Calu3 (cell line): ENCODE measurements at regions not wholly inside any gene's neighbourhood (a gene's known extent, or its start where the extent isn't known, plus 50 kb on each side); places are given as distances from the start of the nearest gene placed in this dataset.

Source experiments
- BruUV-seq: library from RNA; stranded (reverse); fragments of 400-500 nt; replicated peaks from 2 replicates; lab custom pipeline; 2021; lab: Mats Ljungman, UMichigan
- CTCF ChIA-PET: fragments of 300-600 bp; sonication (Branson Sonifier 250); formaldehyde crosslinking; loops from one replicate; lab custom pipeline; 2022; ENCODE audit warnings: antibody characterized with exemption; lab: Charles Lee
- DNase-seq: peaks from one replicate; pipeline ENCODE4 v3.0.0; 2022
- H3K27ac Mint-ChIP-seq: one replicate; pipeline ENCODE4 v1.8.0; 2022; ENCODE audit warnings: mixed read lengths; ENCODE audit not compliant: unreplicated experiment
- H3K27me3 Mint-ChIP-seq: one replicate; pipeline ENCODE4 v1.8.0; 2022; ENCODE audit warnings: mixed read lengths; ENCODE audit not compliant: unreplicated experiment
- H3K36me3 Mint-ChIP-seq: one replicate; pipeline ENCODE4 v1.8.0; 2022; ENCODE audit warnings: mild to moderate bottlenecking, moderate library complexity, mixed read lengths; ENCODE audit not compliant: insufficient read depth, unreplicated experiment
- H3K4me1 Mint-ChIP-seq: one replicate; pipeline ENCODE4 v1.8.0; 2022; ENCODE audit warnings: mild to moderate bottlenecking, low read depth, mixed read lengths; ENCODE audit not compliant: unreplicated experiment
- H3K4me3 Mint-ChIP-seq: one replicate; pipeline ENCODE4 v1.8.0; 2022; ENCODE audit warnings: mild to moderate bottlenecking, low read depth, moderate library complexity, mixed read lengths; ENCODE audit not compliant: unreplicated experiment
- H3K9me3 Mint-ChIP-seq: one replicate; pipeline ENCODE4 v1.8.0; 2022; ENCODE audit warnings: low read depth, mixed read lengths; ENCODE audit not compliant: unreplicated experiment
- CTCF ChIP-seq: fragments of 200-600 bp; IDR thresholded peaks from one replicate; pipeline ENCODE4 v1.8.0; 2022; ENCODE audit warnings: antibody characterized with exemption; ENCODE audit not compliant: unreplicated experiment
- intact Hi-C: fragments of 100-400 bp; cut with micrococcal nuclease; formaldehyde crosslinking; loops from one replicate; pipeline ENCODE4 v1.10.0; 2022; ENCODE audit not compliant: unreplicated experiment

GRCh38 chr13:72657379-72657778 is 70.0 kb downstream of the MZT1 start:
- Mint-ChIP-seq H3K36me3 (no peaks in the 10 kb centered on the region), H3K27me3 (no peaks in the 10 kb centered on the region), H3K9me3 (no peaks in the 10 kb centered on the region), H3K4me3 (no peak overlapping the region), H3K4me1 (no peaks in the 10 kb centered on the region), H3K27ac (no peak overlapping the region)
- DNase-seq: no peak
- TF ChIP-seq CTCF: no peak
- no TSS peak for BruUV-seq
- CTCF ChIA-PET: no interaction called here
- intact Hi-C loops: no loop called here

DNA sequence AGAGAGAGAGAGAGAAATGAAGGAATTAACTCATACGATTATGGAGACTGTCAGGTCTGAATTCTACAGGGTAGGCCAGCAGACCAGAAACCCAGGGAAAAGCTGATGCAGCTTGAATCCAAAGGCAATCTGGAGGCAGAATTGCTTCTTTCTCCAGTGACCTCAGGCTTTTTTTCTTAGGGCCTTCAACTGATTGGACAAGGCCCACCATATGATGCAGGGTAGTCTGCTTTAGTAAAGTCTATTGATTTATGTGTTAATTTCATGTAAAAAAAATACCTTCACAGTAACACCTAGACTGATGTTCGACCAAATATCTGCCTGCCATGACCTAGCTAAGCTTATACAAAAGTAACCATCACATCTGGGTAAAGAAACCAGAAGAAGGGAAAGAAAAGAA is 71.1 kb downstream of the MZT1 start:
- H3K27me3 Mint-ChIP-seq: no peaks in the 10 kb centered on the region
- H3K9me3 Mint-ChIP-seq: no peaks in the 10 kb centered on the region
- no peak overlapping the region for H3K4me3 Mint-ChIP-seq
- H3K36me3 Mint-ChIP-seq: no peaks in the 10 kb centered on the region
- no TSS peak for BruUV-seq
- DNase-seq: no peak
- intact Hi-C loops: no loop called here
- no peak for TF ChIP-seq CTCF
- no peak overlapping the region for H3K27ac Mint-ChIP-seq
- H3K4me1 Mint-ChIP-seq: no peaks in the 10 kb centered on the region
- CTCF ChIA-PET: no interaction called here

- H3K27me3 Mint-ChIP-seq: no peaks in the 10 kb centered on the region
- no peak overlapping the region for H3K4me3 Mint-ChIP-seq
- TF ChIP-seq CTCF: no peak
- no peaks in the 10 kb centered on the region for H3K36me3 Mint-ChIP-seq
- no peak for DNase-seq
- H3K9me3 Mint-ChIP-seq: no peaks in the 10 kb centered on the region
- H3K4me1 Mint-ChIP-seq: no peaks in the 10 kb centered on the region
- CTCF ChIA-PET: no interaction called here
- no peak overlapping the region for H3K27ac Mint-ChIP-seq
- BruUV-seq: no TSS peak
- intact Hi-C loops: no loop called here
These were observed 73.9 kb downstream of the MZT1 start for GRCh38 chr13:72653506-72653905.

DNA sequence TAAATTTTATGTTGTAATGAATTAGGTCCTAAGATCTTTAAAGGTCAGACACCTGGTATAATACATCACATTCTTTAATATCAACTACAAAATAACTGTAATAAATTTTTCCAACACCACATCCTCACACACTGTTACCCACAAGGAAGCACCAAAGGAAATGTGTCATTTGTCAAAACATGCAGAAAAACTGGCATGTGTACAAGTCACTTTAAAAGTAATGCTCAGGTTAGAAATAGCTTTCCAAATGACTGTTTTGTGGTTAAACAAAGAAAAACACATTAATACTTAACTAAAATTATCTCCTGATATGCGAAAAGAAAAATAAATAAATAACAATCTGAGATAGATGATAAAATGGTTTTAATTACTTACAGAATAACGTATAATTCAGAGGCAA is 74.7 kb downstream of the MZT1 start:
- H3K9me3 Mint-ChIP-seq: no peaks in the 10 kb centered on the region
- no peaks in the 10 kb centered on the region for H3K36me3 Mint-ChIP-seq
- intact Hi-C loops: no loop called here
- CTCF ChIA-PET: no interaction called here
- H3K27me3 Mint-ChIP-seq: no peaks in the 10 kb centered on the region
- no peak overlapping the region for H3K4me3 Mint-ChIP-seq
- BruUV-seq: no TSS peak
- H3K4me1 Mint-ChIP-seq: no peaks in the 10 kb centered on the region
- TF ChIP-seq CTCF: no peak
- DNase-seq: no peak
- no peak overlapping the region for H3K27ac Mint-ChIP-seq

- no peaks in the 10 kb centered on the region for H3K36me3 Mint-ChIP-seq
- CTCF ChIA-PET: no interaction called here
- H3K27ac Mint-ChIP-seq: no peak overlapping the region
- intact Hi-C loops: no loop called here
- no TSS peak for BruUV-seq
- no peak for DNase-seq
- H3K4me3 Mint-ChIP-seq: no peak overlapping the region
- no peaks in the 10 kb centered on the region for H3K9me3 Mint-ChIP-seq
- H3K27me3 Mint-ChIP-seq: no peaks in the 10 kb centered on the region
- H3K4me1 Mint-ChIP-seq: no peaks in the 10 kb centered on the region
- no peak for TF ChIP-seq CTCF
These were observed 76.3 kb downstream of the MZT1 start for GRCh38 chr13:72651144-72651543.
